ENCODE measurements at regions not wholly inside any gene's neighbourhood (a gene's known extent, or its start where the extent isn't known, plus 50 kb on each side); places are given as distances from the start of the nearest gene placed in this dataset.
A peak's percentile ranks its signal among the peaks of the same experiment; 100 is the strongest.
"Not testable (repeated sequence)": the region's sequence is repeated elsewhere in the genome, so short reads cannot be mapped to it uniquely, and the experiment has no call there.

DNA sequence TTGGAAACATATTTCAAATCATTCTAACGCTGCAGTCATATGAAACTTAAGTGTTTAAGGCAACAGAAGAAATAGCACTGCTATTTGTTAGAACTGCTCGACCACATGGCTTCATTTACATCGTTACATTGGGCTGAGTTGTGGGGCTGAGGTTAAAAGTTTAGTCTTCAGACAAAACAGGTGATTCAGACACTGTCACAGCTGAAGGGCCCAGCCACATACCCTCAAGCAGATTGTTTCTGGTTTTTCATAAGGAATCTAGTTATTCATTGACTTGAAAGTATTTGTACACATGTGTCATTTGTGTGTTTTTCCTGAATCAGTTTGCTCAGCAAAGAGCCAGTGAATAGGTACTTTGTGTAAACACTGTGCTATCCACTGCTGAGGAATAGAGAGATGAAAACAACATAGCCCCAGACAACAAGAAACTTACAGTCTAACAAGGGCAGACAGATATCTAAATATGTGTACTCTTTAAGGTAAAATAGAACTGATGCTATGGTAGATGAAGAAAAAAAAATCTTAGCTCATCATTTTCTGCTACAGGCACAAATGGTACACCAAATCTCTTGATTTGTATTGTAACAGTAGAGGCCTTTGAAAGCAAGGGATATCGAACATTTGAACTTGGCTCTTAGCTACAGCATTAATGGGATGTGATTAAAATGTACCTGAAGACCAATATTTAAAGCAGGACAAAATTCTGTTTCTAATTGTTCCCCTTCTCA, 357.6 kb upstream of the RPS23 start:
- ATAC-seq (no peak), DNase-seq (no peak)
- no peaks in the 10 kb centered on the region for H3K36me3 ChIP-seq
- intact Hi-C loops (cut with DNase I): loop anchor here in 4 of 10 donors (5.0 to 10.0 kb wide), 4 partner anchors 281 to 927 kb away; no protein-coding TSS in a partner anchor
- no peak for TF ChIP-seq POLR2A (IDR thresholded peaks at IDR 0.05)
- H3K27me3 ChIP-seq: no peaks in the 10 kb centered on the region
- 92 to 95% (median 93%) methylated on average over 4 of the region's 4 CpGs for WGBS, 4 donors
- H3K4me3 ChIP-seq: no peak overlapping the region
- H3K27ac ChIP-seq: no peak overlapping the region
- H3K4me1 ChIP-seq: peaks cover 0 to 12% (median under 1%) of the 10 kb centered on the region in 12 donors
- H3K9me3 ChIP-seq: no peaks in the 10 kb centered on the region

DNA sequence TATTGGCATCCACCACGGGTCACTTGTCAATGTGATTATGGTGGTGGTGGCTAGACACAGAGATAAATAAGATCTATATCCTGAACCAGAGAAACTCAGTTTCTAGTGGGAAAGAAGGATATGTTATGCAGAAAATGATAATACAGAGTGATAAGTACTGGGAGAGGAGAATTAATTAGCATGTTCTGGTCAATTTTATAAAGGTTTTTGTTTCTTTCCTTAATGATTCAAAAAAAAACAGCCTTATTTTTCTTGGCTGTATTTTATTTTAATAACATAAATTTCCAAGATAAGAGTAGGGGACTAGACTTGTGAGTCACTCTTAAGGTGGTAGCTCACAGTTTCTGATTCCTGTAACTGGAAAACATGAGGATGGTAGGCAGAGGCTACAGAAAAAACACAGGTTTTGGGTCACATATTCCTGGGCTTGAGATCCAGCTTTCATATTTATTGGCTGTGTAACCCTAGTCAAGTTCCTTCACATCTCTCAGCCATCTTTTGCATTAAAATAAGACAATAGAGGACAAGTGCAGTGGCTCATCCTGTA, 350.3 kb upstream of the RPS23 start:
- no peak overlapping the region for H3K4me3 ChIP-seq
- DNase-seq (no peak), ATAC-seq (peak in 1 of 4 donors; percentile 54)
- intact Hi-C loops (cut with DNase I): no loop called here
- 46 to 49% (median 48%) methylated on average over 1 of the region's 1 CpG for WGBS, 4 donors
- H3K9me3 ChIP-seq: no peaks in the 10 kb centered on the region
- TF ChIP-seq, protein P1, sequence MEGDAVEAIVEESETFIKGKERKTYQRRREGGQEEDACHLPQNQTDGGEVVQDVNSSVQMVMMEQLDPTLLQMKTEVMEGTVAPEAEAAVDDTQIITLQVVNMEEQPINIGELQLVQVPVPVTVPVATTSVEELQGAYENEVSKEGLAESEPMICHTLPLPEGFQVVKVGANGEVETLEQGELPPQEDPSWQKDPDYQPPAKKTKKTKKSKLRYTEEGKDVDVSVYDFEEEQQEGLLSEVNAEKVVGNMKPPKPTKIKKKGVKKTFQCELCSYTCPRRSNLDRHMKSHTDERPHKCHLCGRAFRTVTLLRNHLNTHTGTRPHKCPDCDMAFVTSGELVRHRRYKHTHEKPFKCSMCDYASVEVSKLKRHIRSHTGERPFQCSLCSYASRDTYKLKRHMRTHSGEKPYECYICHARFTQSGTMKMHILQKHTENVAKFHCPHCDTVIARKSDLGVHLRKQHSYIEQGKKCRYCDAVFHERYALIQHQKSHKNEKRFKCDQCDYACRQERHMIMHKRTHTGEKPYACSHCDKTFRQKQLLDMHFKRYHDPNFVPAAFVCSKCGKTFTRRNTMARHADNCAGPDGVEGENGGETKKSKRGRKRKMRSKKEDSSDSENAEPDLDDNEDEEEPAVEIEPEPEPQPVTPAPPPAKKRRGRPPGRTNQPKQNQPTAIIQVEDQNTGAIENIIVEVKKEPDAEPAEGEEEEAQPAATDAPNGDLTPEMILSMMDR (IDR thresholded peaks at IDR 0.05): no peak
- no peak for TF ChIP-seq POLR2A (IDR thresholded peaks at IDR 0.05)
- no peaks in the 10 kb centered on the region for H3K27me3 ChIP-seq
- H3K27ac ChIP-seq: no peak overlapping the region
- no peaks in the 10 kb centered on the region for H3K36me3 ChIP-seq
- peaks cover 0 to 4% (median 0%) of the 10 kb centered on the region in 12 donors for H3K4me1 ChIP-seq

DNA sequence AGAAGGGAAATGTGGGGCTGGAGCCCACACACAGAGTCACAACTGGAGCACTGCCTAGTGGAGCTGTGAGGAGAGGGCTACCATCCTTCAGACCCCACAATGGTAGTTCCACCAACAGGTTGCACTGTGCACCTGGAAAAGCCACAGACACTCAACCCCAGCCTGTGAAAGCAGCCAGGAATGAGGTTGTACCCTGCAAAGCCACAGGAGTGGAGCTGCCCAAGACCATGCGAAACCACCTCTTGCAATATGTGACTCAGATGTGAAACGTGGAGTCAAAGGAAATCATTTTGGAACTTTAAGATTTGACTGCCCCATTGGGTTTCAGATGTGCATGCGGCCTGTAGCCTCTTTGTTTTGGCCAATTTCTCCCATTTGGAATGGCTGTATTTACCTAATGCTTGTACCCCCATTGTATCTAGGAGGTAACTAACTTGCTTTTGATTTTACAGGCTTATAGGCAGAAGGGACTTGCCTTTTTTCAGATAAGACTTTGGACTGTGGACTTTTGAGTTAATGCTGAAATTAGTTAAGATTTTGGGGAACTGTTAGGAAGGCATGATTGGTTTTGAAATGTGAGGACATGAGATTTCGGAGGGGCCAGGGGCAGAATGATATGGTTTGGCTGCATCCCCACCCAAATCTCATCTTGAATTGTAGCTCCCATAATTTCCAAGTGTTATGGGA, 348.9 kb upstream of the RPS23 start:
- H3K36me3 ChIP-seq; intact Hi-C loops (cut with DNase I); H3K9me3 ChIP-seq; H3K4me3 ChIP-seq; DNase-seq; H3K4me1 ChIP-seq; H3K27me3 ChIP-seq; ATAC-seq; H3K27ac ChIP-seq: not testable (repeated sequence)
- 75 to 98% (median 92%) methylated on average over 4 of the region's 4 CpGs for WGBS, 4 donors

DNA sequence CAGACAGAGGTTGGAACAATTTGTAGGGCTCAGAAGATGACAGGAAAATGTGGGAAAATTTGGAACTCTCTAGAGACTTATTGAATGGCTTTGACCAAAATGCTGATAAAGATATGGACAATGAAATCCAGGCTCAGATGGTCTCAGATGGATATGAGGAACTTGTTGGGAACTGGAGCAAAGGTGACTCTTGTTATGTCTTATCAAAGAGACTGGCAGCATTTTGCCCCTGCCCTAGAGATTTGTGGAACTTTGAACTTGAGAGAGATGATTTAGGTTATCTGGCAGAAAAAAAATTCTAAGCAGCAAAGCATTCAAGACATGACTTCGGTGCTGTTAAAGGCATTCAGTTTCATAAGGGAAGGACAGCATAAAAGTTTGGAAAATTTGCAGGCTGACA, 347.9 kb upstream of the RPS23 start:
- ATAC-seq; intact Hi-C loops (cut with DNase I); H3K27me3 ChIP-seq; H3K27ac ChIP-seq; DNase-seq; H3K4me3 ChIP-seq; H3K36me3 ChIP-seq; H3K4me1 ChIP-seq; H3K9me3 ChIP-seq: not testable (repeated sequence)
- WGBS, 4 donors: 86 to 94% (median 90%) methylated on average over 1 of the region's 1 CpG

DNA sequence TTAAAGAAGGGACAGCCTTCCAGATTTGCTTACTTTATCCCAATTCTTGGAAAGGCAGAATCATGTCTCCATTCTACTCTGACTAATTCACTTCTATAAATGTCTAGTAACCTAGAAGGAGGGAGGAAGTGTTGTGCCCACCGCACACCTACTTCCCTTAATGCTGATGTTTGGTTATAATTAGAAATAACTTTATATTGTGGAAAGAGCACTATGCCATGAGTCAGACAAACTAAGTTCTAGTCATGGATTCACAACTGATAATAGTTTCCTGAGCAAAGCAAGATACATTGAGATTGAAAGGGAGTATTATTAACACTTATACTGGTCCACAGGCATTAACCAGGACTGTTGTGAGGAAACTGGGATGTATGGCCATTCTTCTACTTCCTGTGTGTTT, 345.9 kb upstream of the RPS23 start:
- Histone ChIP-seq H3K27me3 (no peaks in the 10 kb centered on the region), H3K9me3 (no peaks in the 10 kb centered on the region), H3K4me3 (no peak overlapping the region), H3K36me3 (no peaks in the 10 kb centered on the region), H3K27ac (no peak overlapping the region), H3K4me1 (peaks cover 0 to 4% (median 0%) of the 10 kb centered on the region in 12 donors)
- TF ChIP-seq, protein P1 (IDR thresholded peaks at IDR 0.05): no peak
- TF ChIP-seq POLR2A (IDR thresholded peaks at IDR 0.05): no peak
- DNase-seq: no peak
- intact Hi-C loops (cut with DNase I): no loop called here
- WGBS, 4 donors: 39 to 76% (median 76%) methylated on average over 1 of the region's 1 CpG
- ATAC-seq: no peak
